ENCODE measurements at regions not wholly inside any gene's neighbourhood (a gene's known extent, or its start where the extent isn't known, plus 50 kb on each side); places are given as distances from the start of the nearest gene placed in this dataset.

DNA sequence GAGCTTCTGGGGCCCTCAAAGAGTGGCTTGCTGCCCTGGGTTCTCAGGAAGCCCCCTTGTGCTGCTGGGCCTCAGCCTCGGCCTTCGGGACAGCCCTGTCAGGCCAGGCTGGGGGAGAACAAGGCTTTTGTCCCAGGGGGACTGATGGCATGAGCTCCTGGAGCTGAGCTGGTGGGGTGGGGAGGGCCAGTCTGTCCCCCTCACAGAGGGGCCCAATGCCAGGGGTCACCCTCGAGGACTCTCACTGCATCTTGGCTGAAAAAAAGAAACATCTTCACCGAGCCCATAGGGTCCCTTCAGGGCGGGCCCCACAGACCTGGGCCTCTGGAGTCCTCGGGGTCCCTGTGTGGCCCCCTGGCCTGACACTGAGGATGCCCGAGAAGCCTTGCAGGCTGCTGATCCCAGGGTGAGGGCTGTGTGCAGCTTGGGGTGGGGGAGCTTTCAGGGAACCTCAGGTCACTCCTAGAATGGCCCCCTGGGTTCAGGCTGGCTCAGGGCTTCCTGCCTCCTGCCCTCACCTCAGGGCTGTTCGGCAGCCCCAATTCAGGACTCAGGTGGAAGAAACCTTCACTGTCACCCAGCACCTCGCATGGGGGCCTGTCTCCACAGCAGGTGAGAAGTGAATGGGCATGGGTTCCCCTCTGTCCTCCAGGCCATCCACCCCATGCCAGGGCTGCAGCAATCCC, 90.5 kb downstream of the TNFRSF13B start:
- DNase-seq (peak; percentile 18), ATAC-seq (no peak)
- Histone ChIP-seq H3K27me3 (no peaks in the 10 kb centered on the region), H3K4me3 (no peak overlapping the region), H3K9me3 (no peaks in the 10 kb centered on the region), H3K27ac (no peak overlapping the region), H3K36me3 (no peaks in the 10 kb centered on the region), H3K4me1 (no peaks in the 10 kb centered on the region)
- TF ChIP-seq CTCF (IDR thresholded peaks at IDR 0.05), result no peak
- intact Hi-C loops (cut with DNase I), result no loop called here

DNA sequence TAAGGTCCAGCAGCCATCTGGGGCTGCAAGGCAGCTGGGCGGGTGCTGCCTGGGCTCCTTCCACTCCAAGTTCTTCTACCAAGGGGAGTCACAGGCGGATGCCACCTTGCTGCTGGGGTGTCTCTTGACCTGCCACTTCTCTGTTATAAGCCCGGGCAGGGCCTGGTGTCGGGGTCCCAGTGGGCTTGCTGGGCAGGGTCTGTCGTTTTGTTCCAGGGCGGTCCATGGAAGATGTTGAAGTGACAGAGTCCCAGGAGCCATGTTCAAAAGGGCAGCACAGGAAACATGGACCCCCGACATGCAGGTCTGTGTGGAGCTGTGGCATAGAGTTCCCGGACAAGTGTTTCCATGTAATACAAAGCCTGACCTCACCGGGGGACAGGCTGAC, 91.1 kb downstream of the TNFRSF13B start:
- TF ChIP-seq CTCF (IDR thresholded peaks at IDR 0.05), result no peak
- DNase-seq, result peak; percentile 37

DNA sequence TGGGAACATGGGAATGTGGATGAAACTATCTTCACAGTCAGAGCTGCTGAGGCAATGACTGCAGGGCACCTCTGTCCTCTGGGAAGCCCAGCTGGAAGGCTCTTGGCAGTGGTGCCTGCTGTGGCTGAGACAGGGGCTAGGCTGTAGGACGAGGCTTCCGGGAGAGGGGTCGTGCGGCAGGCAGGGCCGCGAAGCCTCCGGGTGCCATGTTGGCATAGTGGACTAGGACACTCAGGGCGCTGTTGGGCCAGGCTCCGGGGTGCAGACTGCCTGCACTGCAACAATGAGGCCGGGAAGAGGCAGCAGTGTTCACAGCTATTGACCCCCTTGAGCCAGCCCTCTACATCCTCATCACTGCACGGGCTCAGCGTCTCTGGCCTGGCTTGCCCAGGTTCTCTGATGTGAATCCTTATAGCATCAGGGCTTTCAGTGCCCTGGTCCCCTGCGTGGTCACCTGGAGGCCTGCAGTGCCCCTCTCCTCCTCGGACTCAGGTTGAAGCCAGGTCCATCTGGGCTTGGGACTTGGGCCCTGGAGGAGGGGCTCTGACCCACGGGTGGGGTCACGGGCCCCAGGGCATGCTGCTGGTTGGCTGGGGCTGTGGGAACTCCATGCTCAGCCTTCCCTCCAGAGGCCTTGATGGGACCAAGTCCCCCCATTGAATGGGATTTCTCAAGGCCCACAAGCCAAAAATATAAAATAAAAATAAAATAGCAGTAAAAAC, 91.6 kb downstream of the TNFRSF13B start:
- H3K27ac ChIP-seq, result no peak overlapping the region
- no peaks in the 10 kb centered on the region for H3K4me1 ChIP-seq
- DNase-seq (peak; percentile 43), ATAC-seq (no peak)
- no peaks in the 10 kb centered on the region for H3K27me3 ChIP-seq
- H3K9me3 ChIP-seq, result no peaks in the 10 kb centered on the region
- H3K36me3 ChIP-seq, result no peaks in the 10 kb centered on the region
- intact Hi-C loops (cut with DNase I), result no loop called here
- no peak overlapping the region for H3K4me3 ChIP-seq
- no peak for TF ChIP-seq CTCF (IDR thresholded peaks at IDR 0.05)

More for the DNA sequence above, 91.1 kb downstream of the TNFRSF13B start:
- Histone ChIP-seq H3K4me1 (no peaks in the 10 kb centered on the region), H3K9me3 (no peaks in the 10 kb centered on the region), H3K4me3 (no peak overlapping the region), H3K36me3 (no peaks in the 10 kb centered on the region), H3K27me3 (no peaks in the 10 kb centered on the region), H3K27ac (no peak overlapping the region)
- intact Hi-C loops (cut with DNase I), result no loop called here
- ATAC-seq, result no peak

DNA sequence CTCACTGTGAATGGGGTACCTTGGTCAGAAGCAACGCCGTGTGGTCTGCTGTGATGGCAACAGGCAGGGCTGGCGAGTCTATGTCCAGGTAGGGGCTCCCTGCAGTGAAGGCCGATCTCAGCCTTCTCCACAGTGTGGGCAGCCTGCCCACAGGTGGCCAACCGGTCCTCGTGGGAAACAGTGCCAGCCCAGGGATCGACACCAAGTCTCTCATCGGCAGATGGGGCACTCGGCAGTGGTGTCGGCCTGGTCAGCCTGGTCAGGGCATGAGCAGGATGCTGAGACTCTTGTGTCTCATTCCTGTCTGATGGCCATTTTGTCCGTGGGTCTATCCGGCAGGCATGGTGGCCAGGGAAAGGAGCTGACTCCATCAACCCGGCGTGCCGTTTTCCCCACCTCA, 92.2 kb downstream of the TNFRSF13B start:
- DNase-seq (peak; percentile 41), ATAC-seq (no peak)
- Histone ChIP-seq H3K4me1 (no peaks in the 10 kb centered on the region), H3K27me3 (no peaks in the 10 kb centered on the region), H3K4me3 (no peak overlapping the region), H3K27ac (no peak overlapping the region), H3K36me3 (no peaks in the 10 kb centered on the region), H3K9me3 (no peaks in the 10 kb centered on the region)
- intact Hi-C loops (cut with DNase I), result no loop called here
- no peak for TF ChIP-seq CTCF (IDR thresholded peaks at IDR 0.05)

GRCh38 chr17:16878606-16879005, 93.3 kb downstream of the TNFRSF13B start:
- Histone ChIP-seq H3K9me3 (no peaks in the 10 kb centered on the region), H3K36me3 (no peaks in the 10 kb centered on the region), H3K27me3 (no peaks in the 10 kb centered on the region), H3K27ac (no peak overlapping the region), H3K4me1 (no peaks in the 10 kb centered on the region), H3K4me3 (no peak overlapping the region)
- ATAC-seq, result no peak
- TF ChIP-seq CTCF (IDR thresholded peaks at IDR 0.05), result no peak
- intact Hi-C loops (cut with DNase I), result no loop called here
- peak; percentile 28 for DNase-seq

Data from upper lobe of right lung (tissue), 1 donor.